ENCODE measurements at regions not wholly inside any gene's neighbourhood (a gene's known extent, or its start where the extent isn't known, plus 50 kb on each side); places are given as distances from the start of the nearest gene placed in this dataset.
"Not testable (repeated sequence)": the region's sequence is repeated elsewhere in the genome, so short reads cannot be mapped to it uniquely, and the experiment has no call there.

DNA sequence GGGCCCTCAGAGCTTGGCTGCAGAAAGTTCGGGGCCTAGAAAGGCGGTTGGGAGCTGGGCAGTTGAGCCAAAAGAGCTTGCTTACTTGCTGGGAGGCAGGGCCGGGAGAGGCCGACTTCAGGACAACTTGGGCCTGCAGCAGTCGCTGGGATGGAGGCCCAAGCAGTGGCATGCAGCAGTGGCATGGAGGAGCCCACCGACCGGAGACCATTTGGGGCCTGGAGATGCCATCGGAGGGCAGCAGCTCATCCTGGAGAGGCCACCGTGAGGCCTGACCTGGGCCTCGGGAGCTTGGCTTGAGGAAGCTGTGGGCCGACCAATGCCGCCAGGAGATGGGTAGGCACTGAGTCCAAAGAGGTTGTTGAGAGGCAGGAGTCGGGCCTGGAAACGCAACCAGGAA, 200.0 kb downstream of the CEP170 start:
- H3K27me3 ChIP-seq (replicated peaks in 1 of 4; ENCODE audit: control insufficient read depth in 3 of 4, extremely low read depth in 1 of 4, insufficient read depth in 3 of 4, low read length in 3 of 4); H3K56ac ChIP-seq (replicated peaks; ENCODE audit: insufficient read length, low read depth, low read length); DNase-seq (ENCODE audit: low read depth in 1 of 2, low spot score in 2 of 2); H3K14ac ChIP-seq (ENCODE audit: insufficient read length); H2AFZ ChIP-seq (ENCODE audit: low read length); H3K9me3 ChIP-seq (ENCODE audit: insufficient read depth in 2 of 2, low read depth in 1 of 2, low read length in 1 of 2); H2BK15ac ChIP-seq (ENCODE audit: low read length); H3K27ac ChIP-seq (ENCODE audit: low read depth, low read length); H3K4me2 ChIP-seq (ENCODE audit: insufficient read depth in 1 of 2, low read depth in 2 of 2, low read length in 2 of 2); H3K9ac ChIP-seq (replicated peaks in 1 of 4; ENCODE audit: extremely low read depth in 1 of 4, low read depth in 3 of 4, low read length in 3 of 4); H2BK20ac ChIP-seq (ENCODE audit: low read length); H2AK5ac ChIP-seq (ENCODE audit: low read depth, low read length); H4K5ac ChIP-seq (ENCODE audit: insufficient read length, low read depth, low read length); H3K18ac ChIP-seq (ENCODE audit: extremely low read depth, low read length); FAIRE-seq; H3K23me2 ChIP-seq (ENCODE audit: low read depth, low read length); H3K36me3 ChIP-seq (ENCODE audit: control insufficient read depth in 2 of 4, insufficient read depth in 4 of 4, low read length in 3 of 4); H3K23ac ChIP-seq (ENCODE audit: insufficient read length); H3K79me1 ChIP-seq (ENCODE audit: low read depth, low read length); H4K8ac ChIP-seq (ENCODE audit: extremely low read depth, insufficient read depth, low read length); H2BK12ac ChIP-seq (ENCODE audit: low read depth, low read length); H3K79me2 ChIP-seq (ENCODE audit: control insufficient read depth in 1 of 2, insufficient read depth in 2 of 2, low read length in 2 of 2); H2BK5ac ChIP-seq (ENCODE audit: low read depth, low read length); H4K20me1 ChIP-seq (replicated peaks in 1 of 2; ENCODE audit: control insufficient read depth in 1 of 2, insufficient read depth in 2 of 2, low read length in 2 of 2); POLR2A ChIA-PET (ENCODE audit: partially characterized antibody); H3K4me1 ChIP-seq (replicated peaks in 1 of 4; ENCODE audit: control insufficient read depth in 3 of 4, insufficient read depth in 4 of 4, low read length in 3 of 4); H3K4me3 ChIP-seq (ENCODE audit: extremely low read depth in 1 of 4, insufficient read depth in 2 of 4, low read depth in 3 of 4, low read length in 4 of 4); H4K91ac ChIP-seq (replicated peaks; ENCODE audit: insufficient read length, low read length); H3K4ac ChIP-seq (replicated peaks; ENCODE audit: insufficient read length, low read depth, low read length); H2BK120ac ChIP-seq (replicated peaks; ENCODE audit: low read depth, low read length): not testable (repeated sequence)
- WGBS, 2 experiments (ENCODE audit: extremely low coverage in 1 of 2, insufficient coverage in 1 of 2, insufficient read length in 1 of 2, insufficient replicate concordance in 2 of 2, low coverage in 1 of 2, low lambda C conversion rate in 2 of 2, missing lambda C conversion rate in 1 of 2): 91% methylated on average over 14 of the region's 14 CpGs; no CpG with 5 or more reads in 1 of the 2 experiments
- CTCF ChIA-PET (ENCODE audit: partially characterized antibody): interaction anchor here (0.7 to 1.4 kb wide), 3 partner anchors 288 to 885 kb away, joined by 3 to 4 read pairs (median 4); no protein-coding TSS in a partner anchor

DNA sequence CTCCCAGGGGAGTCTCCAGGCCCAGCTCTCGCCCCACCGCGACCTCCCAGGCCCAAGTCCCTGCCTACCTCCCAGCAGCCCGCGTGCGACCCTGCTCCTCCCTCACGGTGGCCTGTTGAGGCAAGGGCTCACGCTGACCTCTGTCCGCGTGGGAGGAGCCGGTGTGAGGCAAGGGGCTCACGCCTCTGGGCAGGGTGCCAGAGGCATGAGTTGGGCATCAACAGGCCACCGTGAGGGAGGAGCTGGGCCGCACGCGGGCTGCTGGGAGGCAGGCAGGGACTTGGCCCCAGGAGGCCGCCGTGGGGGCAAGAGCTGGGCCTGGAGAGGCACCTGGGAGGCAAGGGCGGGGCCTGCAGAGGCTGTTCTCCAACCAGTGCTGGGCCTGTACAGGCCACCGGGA, 200.4 kb downstream of the CEP170 start:
- H3K9ac ChIP-seq (replicated peaks in 1 of 4; ENCODE audit: extremely low read depth in 1 of 4, low read depth in 3 of 4, low read length in 3 of 4); H3K56ac ChIP-seq (replicated peaks; ENCODE audit: insufficient read length, low read depth, low read length); FAIRE-seq; H3K18ac ChIP-seq (ENCODE audit: extremely low read depth, low read length); H2BK15ac ChIP-seq (ENCODE audit: low read length); H3K36me3 ChIP-seq (ENCODE audit: control insufficient read depth in 2 of 4, insufficient read depth in 4 of 4, low read length in 3 of 4); POLR2A ChIA-PET (ENCODE audit: partially characterized antibody); H3K4me3 ChIP-seq (ENCODE audit: extremely low read depth in 1 of 4, insufficient read depth in 2 of 4, low read depth in 3 of 4, low read length in 4 of 4); H3K4ac ChIP-seq (replicated peaks; ENCODE audit: insufficient read length, low read depth, low read length); H3K27ac ChIP-seq (ENCODE audit: low read depth, low read length); H3K4me1 ChIP-seq (replicated peaks in 1 of 4; ENCODE audit: control insufficient read depth in 3 of 4, insufficient read depth in 4 of 4, low read length in 3 of 4); H3K9me3 ChIP-seq (ENCODE audit: insufficient read depth in 2 of 2, low read depth in 1 of 2, low read length in 1 of 2); H3K14ac ChIP-seq (ENCODE audit: insufficient read length); H3K27me3 ChIP-seq (replicated peaks in 1 of 4; ENCODE audit: control insufficient read depth in 3 of 4, extremely low read depth in 1 of 4, insufficient read depth in 3 of 4, low read length in 3 of 4); H2BK12ac ChIP-seq (ENCODE audit: low read depth, low read length); H3K79me2 ChIP-seq (ENCODE audit: control insufficient read depth in 1 of 2, insufficient read depth in 2 of 2, low read length in 2 of 2); H2AFZ ChIP-seq (ENCODE audit: low read length); H3K23me2 ChIP-seq (ENCODE audit: low read depth, low read length); H4K5ac ChIP-seq (ENCODE audit: insufficient read length, low read depth, low read length); H2AK5ac ChIP-seq (ENCODE audit: low read depth, low read length); H2BK20ac ChIP-seq (ENCODE audit: low read length); H3K79me1 ChIP-seq (ENCODE audit: low read depth, low read length); H4K20me1 ChIP-seq (replicated peaks in 1 of 2; ENCODE audit: control insufficient read depth in 1 of 2, insufficient read depth in 2 of 2, low read length in 2 of 2); H4K91ac ChIP-seq (replicated peaks; ENCODE audit: insufficient read length, low read length); H4K8ac ChIP-seq (ENCODE audit: extremely low read depth, insufficient read depth, low read length); H3K23ac ChIP-seq (ENCODE audit: insufficient read length); DNase-seq (ENCODE audit: low read depth in 1 of 2, low spot score in 2 of 2); H2BK5ac ChIP-seq (ENCODE audit: low read depth, low read length); H3K4me2 ChIP-seq (ENCODE audit: insufficient read depth in 1 of 2, low read depth in 2 of 2, low read length in 2 of 2); H2BK120ac ChIP-seq (replicated peaks; ENCODE audit: low read depth, low read length): not testable (repeated sequence)
- WGBS, 2 experiments (ENCODE audit: extremely low coverage in 1 of 2, insufficient coverage in 1 of 2, insufficient read length in 1 of 2, insufficient replicate concordance in 2 of 2, low coverage in 1 of 2, low lambda C conversion rate in 2 of 2, missing lambda C conversion rate in 1 of 2): 98% methylated on average over 8 of the region's 20 CpGs; no CpG with 5 or more reads in 1 of the 2 experiments
- CTCF ChIA-PET (ENCODE audit: partially characterized antibody): interaction anchor here (1.3 to 1.4 kb wide), 2 partner anchors 288 to 885 kb away, joined by 4 read pairs; no protein-coding TSS in a partner anchor
